SJCRH30 (cell line): ENCODE measurements at regions not wholly inside any gene's neighbourhood (a gene's known extent, or its start where the extent isn't known, plus 50 kb on each side); places are given as distances from the start of the nearest gene placed in this dataset.

Experiments
- DNase-seq, 2 experiments: peaks; one replicate each; pipeline ENCODE4 v3.0.0-alpha.2; 2015 to 2020
- H3K27ac ChIP-seq: fragments of 250-450 bp; sonication (Bioruptor Pico); 2 replicates; pipeline ENCODE4 v1.5.1; 2020; ENCODE audit warnings: mild to moderate bottlenecking, moderate library complexity
- H3K27me3 ChIP-seq: fragments of 250-450 bp; sonication (Bioruptor Pico); 2 replicates; pipeline ENCODE4 v1.5.1; 2020; ENCODE audit warnings: mild to moderate bottlenecking, moderate library complexity
- H3K36me3 ChIP-seq: fragments of 250-450 bp; sonication (Bioruptor Pico); 2 replicates; pipeline ENCODE4 v1.5.1; 2020; ENCODE audit warnings: mild to moderate bottlenecking, moderate library complexity
- H3K4me1 ChIP-seq: fragments of 250-450 bp; sonication (Bioruptor Pico); 2 replicates; pipeline ENCODE4 v1.5.1; 2020; ENCODE audit warnings: mild to moderate bottlenecking, moderate library complexity
- H3K4me3 ChIP-seq: fragments of 250-450 bp; sonication (Bioruptor Pico); 2 replicates; pipeline ENCODE4 v1.5.1; 2020; ENCODE audit warnings: mild to moderate bottlenecking, moderate library complexity
- H3K9me3 ChIP-seq: fragments of 250-450 bp; sonication (Bioruptor Pico); replicated peaks from 2 replicates; pipeline ENCODE4 v1.5.1; 2020; ENCODE audit warnings: mild to moderate bottlenecking, moderate library complexity

GRCh38 chr3:69509288-69509687 lies 123.4 kb upstream of the FRMD4B start:
- Histone ChIP-seq H3K36me3 (no peaks in the 10 kb centered on the region), H3K27ac (no peak overlapping the region), H3K4me3 (no peak overlapping the region), H3K4me1 (peaks cover 33% of the 10 kb centered on the region), H3K27me3 (no peaks in the 10 kb centered on the region), H3K9me3 (0 out of 2 replicates have a peak, but pooled peaks cover 2% of the 10 kb centered on the region)
- DNase-seq, result peak in 1 of 2 experiments; percentile 27

GRCh38 chr3:69505770-69506407 lies 120.0 kb upstream of the FRMD4B start:
- H3K36me3 ChIP-seq, result no peaks in the 10 kb centered on the region
- peak overlapping the region; percentile 38; the same call in 1 of the 2 replicates for H3K27ac ChIP-seq
- DNase-seq, result peak; percentile 6 to 42
- no peaks in the 10 kb centered on the region for H3K27me3 ChIP-seq
- H3K9me3 ChIP-seq, result 0 out of 2 replicates have a peak, but pooled peaks cover under 1% of the 10 kb centered on the region
- no peak overlapping the region for H3K4me3 ChIP-seq
- H3K4me1 ChIP-seq, result peaks cover 24% of the 10 kb centered on the region

- no peaks in the 10 kb centered on the region for H3K9me3 ChIP-seq
- no peaks in the 10 kb centered on the region for H3K27me3 ChIP-seq
- no peaks in the 10 kb centered on the region for H3K36me3 ChIP-seq
- DNase-seq, result peak in 1 of 2 experiments; percentile 10
- H3K4me1 ChIP-seq, result peaks cover 16% of the 10 kb centered on the region
- no peak overlapping the region for H3K27ac ChIP-seq
- H3K4me3 ChIP-seq, result no peak overlapping the region
Measured at GRCh38 chr3:69504232-69504631, 118.3 kb upstream of the FRMD4B start.

GRCh38 chr3:69500604-69501003 lies 114.7 kb upstream of the FRMD4B start:
- H3K27me3 ChIP-seq, result no peaks in the 10 kb centered on the region
- no peak overlapping the region for H3K27ac ChIP-seq

GRCh38 chr3:69499899-69500421 lies 114.1 kb upstream of the FRMD4B start:
- Histone ChIP-seq H3K36me3 (no peaks in the 10 kb centered on the region), H3K4me1 (peaks cover 4% of the 10 kb centered on the region), H3K4me3 (no peak overlapping the region), H3K9me3 (no peaks in the 10 kb centered on the region), H3K27me3 (no peaks in the 10 kb centered on the region), H3K27ac (no peak overlapping the region)
- DNase-seq, result no peak

More at GRCh38 chr3:69500604-69501003, 114.7 kb upstream of the FRMD4B start:
- no peak overlapping the region for H3K4me3 ChIP-seq
- H3K36me3 ChIP-seq, result no peaks in the 10 kb centered on the region
- H3K4me1 ChIP-seq, result peaks cover 9% of the 10 kb centered on the region
- H3K9me3 ChIP-seq, result no peaks in the 10 kb centered on the region
- DNase-seq, result no peak

GRCh38 chr3:69499422-69499821 lies 113.5 kb upstream of the FRMD4B start:
- Histone ChIP-seq H3K27ac (no peak overlapping the region), H3K36me3 (no peaks in the 10 kb centered on the region), H3K4me3 (no peak overlapping the region), H3K4me1 (peaks cover 4% of the 10 kb centered on the region), H3K27me3 (no peaks in the 10 kb centered on the region), H3K9me3 (no peaks in the 10 kb centered on the region)
- DNase-seq, result no peak

- Histone ChIP-seq H3K27me3 (no peaks in the 10 kb centered on the region), H3K4me3 (no peak overlapping the region), H3K9me3 (no peaks in the 10 kb centered on the region), H3K4me1 (no peaks in the 10 kb centered on the region), H3K27ac (no peak overlapping the region), H3K36me3 (no peaks in the 10 kb centered on the region)
- DNase-seq, result no peak
Measured at GRCh38 chr3:69496856-69497255, 111.0 kb upstream of the FRMD4B start.

- Histone ChIP-seq H3K4me1 (no peaks in the 10 kb centered on the region), H3K36me3 (no peaks in the 10 kb centered on the region), H3K27me3 (no peaks in the 10 kb centered on the region), H3K9me3 (no peaks in the 10 kb centered on the region), H3K4me3 (no peak overlapping the region), H3K27ac (no peak overlapping the region)
- DNase-seq, result no peak
Measured at GRCh38 chr3:69494185-69494584, 108.3 kb upstream of the FRMD4B start.

- Histone ChIP-seq H3K4me1 (no peaks in the 10 kb centered on the region), H3K27ac (no peak overlapping the region), H3K36me3 (no peaks in the 10 kb centered on the region), H3K9me3 (no peaks in the 10 kb centered on the region), H3K4me3 (no peak overlapping the region), H3K27me3 (no peaks in the 10 kb centered on the region)
- DNase-seq, result no peak
Measured at GRCh38 chr3:69493157-69493556, 107.3 kb upstream of the FRMD4B start.

- Histone ChIP-seq H3K27me3 (no peaks in the 10 kb centered on the region), H3K4me1 (no peaks in the 10 kb centered on the region)
Measured at GRCh38 chr3:69491975-69492374, 106.1 kb upstream of the FRMD4B start.

GRCh38 chr3:69490971-69491370 lies 105.1 kb upstream of the FRMD4B start:
- Histone ChIP-seq H3K36me3 (no peaks in the 10 kb centered on the region), H3K27me3 (no peaks in the 10 kb centered on the region), H3K9me3 (no peaks in the 10 kb centered on the region), H3K27ac (no peak overlapping the region), H3K4me3 (no peak overlapping the region), H3K4me1 (no peaks in the 10 kb centered on the region)
- no peak for DNase-seq

More at GRCh38 chr3:69491975-69492374, 106.1 kb upstream of the FRMD4B start:
- Histone ChIP-seq H3K4me3 (no peak overlapping the region), H3K36me3 (no peaks in the 10 kb centered on the region), H3K9me3 (no peaks in the 10 kb centered on the region), H3K27ac (no peak overlapping the region)
- DNase-seq, result no peak

GRCh38 chr3:69490235-69490634 lies 104.3 kb upstream of the FRMD4B start:
- Histone ChIP-seq H3K27me3 (no peaks in the 10 kb centered on the region), H3K4me3 (no peak overlapping the region), H3K36me3 (no peaks in the 10 kb centered on the region), H3K27ac (no peak overlapping the region), H3K9me3 (no peaks in the 10 kb centered on the region), H3K4me1 (no peaks in the 10 kb centered on the region)
- DNase-seq, result no peak

- no peaks in the 10 kb centered on the region for H3K4me1 ChIP-seq
- H3K9me3 ChIP-seq, result no peaks in the 10 kb centered on the region
- H3K4me3 ChIP-seq, result no peak overlapping the region
- H3K36me3 ChIP-seq, result no peaks in the 10 kb centered on the region
- no peak for DNase-seq
- H3K27me3 ChIP-seq, result no peaks in the 10 kb centered on the region
- no peak overlapping the region for H3K27ac ChIP-seq
Measured at GRCh38 chr3:69488026-69488425, 102.1 kb upstream of the FRMD4B start.

- DNase-seq, result no peak
- Histone ChIP-seq H3K9me3 (no peaks in the 10 kb centered on the region), H3K4me3 (no peak overlapping the region), H3K27ac (no peak overlapping the region), H3K27me3 (no peaks in the 10 kb centered on the region), H3K4me1 (no peaks in the 10 kb centered on the region), H3K36me3 (no peaks in the 10 kb centered on the region)
Measured at GRCh38 chr3:69485489-69485888, 99.6 kb upstream of the FRMD4B start.

- Histone ChIP-seq H3K27me3 (no peaks in the 10 kb centered on the region), H3K4me3 (no peak overlapping the region), H3K27ac (no peak overlapping the region), H3K4me1 (no peaks in the 10 kb centered on the region), H3K9me3 (no peaks in the 10 kb centered on the region), H3K36me3 (no peaks in the 10 kb centered on the region)
- no peak for DNase-seq
Measured at GRCh38 chr3:69484507-69485393, 98.9 kb upstream of the FRMD4B start.
